ENCODE measurements at regions not wholly inside any gene's neighbourhood (a gene's known extent, or its start where the extent isn't known, plus 50 kb on each side); places are given as distances from the start of the nearest gene placed in this dataset.

DNA sequence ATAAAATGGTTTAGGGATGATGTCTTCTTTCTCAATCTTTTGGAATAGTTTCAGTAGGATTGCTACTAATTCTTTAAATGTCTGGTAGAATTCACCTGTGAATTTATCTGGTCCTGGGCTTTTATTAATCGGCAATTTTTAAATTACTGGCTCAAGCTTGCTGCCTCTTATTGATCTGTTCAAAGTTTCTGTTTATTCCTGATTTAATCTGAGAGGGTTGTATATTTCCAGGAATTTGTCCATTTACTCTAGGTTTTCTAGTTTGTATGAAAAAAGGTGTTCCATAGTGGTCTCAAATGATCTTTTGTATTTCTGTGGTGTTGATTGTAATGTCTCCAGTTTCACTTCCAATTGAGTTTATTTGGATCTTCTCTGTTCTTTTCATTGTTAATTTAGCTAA, 617.8 kb downstream of the LTN1 start:
- no peak for TF ChIP-seq EZH2 (IDR thresholded peaks at IDR 0.05; ENCODE audit: borderline replicate concordance, low read length)
- TF ChIP-seq, protein P1, sequence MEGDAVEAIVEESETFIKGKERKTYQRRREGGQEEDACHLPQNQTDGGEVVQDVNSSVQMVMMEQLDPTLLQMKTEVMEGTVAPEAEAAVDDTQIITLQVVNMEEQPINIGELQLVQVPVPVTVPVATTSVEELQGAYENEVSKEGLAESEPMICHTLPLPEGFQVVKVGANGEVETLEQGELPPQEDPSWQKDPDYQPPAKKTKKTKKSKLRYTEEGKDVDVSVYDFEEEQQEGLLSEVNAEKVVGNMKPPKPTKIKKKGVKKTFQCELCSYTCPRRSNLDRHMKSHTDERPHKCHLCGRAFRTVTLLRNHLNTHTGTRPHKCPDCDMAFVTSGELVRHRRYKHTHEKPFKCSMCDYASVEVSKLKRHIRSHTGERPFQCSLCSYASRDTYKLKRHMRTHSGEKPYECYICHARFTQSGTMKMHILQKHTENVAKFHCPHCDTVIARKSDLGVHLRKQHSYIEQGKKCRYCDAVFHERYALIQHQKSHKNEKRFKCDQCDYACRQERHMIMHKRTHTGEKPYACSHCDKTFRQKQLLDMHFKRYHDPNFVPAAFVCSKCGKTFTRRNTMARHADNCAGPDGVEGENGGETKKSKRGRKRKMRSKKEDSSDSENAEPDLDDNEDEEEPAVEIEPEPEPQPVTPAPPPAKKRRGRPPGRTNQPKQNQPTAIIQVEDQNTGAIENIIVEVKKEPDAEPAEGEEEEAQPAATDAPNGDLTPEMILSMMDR (conservative IDR thresholded peaks at IDR 0.05 in 1 of 2, IDR thresholded peaks at IDR 0.05 in 1 of 2; ENCODE audit: extremely low read depth in 1 of 2, insufficient read depth in 1 of 2, low read depth in 1 of 2, low read length in 2 of 2), result no peak
